Thoracic aorta (tissue), 2 donors: ENCODE measurements at regions not wholly inside any gene's neighbourhood (a gene's known extent, or its start where the extent isn't known, plus 50 kb on each side); places are given as distances from the start of the nearest gene placed in this dataset.

Source experiments
- ATAC-seq: fragments of 150-250 bp; one replicate; pipeline ENCODE4 v1.8.0; 2017; ENCODE audit warnings: low read depth; ENCODE audit not compliant: insufficient number of reproducible peaks, low FRiP score
- DNase-seq: peaks from one replicate; pipeline ENCODE4 v3.0.0-alpha.2; 2020; ENCODE audit warnings: low spot score
- H3K27ac ChIP-seq, 2 donors: fragments of 200-600 bp; sonication (generic); 1 replicate in 1 of 2; 2 replicates in 1 of 2; pipeline ENCODE4 v1.5.1; 2016; ENCODE audit warnings: mild to moderate bottlenecking in 2 of 2, moderate library complexity in 2 of 2
- H3K27me3 ChIP-seq: fragments of 200-600 bp; sonication (generic); replicated peaks from 2 replicates; pipeline ENCODE4 v1.6.0; 2016; ENCODE audit warnings: mild to moderate bottlenecking; ENCODE audit not compliant: insufficient read depth
- H3K36me3 ChIP-seq: fragments of 200-600 bp; sonication (generic); one replicate; pipeline ENCODE4 v1.5.1; 2016
- H3K4me1 ChIP-seq, 2 donors: fragments of 200-600 bp; sonication (generic); 1 replicate in 1 of 2; 2 replicates in 1 of 2; pipeline versions ENCODE4 v1.5.1 to v1.6.0; 2016; ENCODE audit warnings: low read depth in 2 of 2, mild to moderate bottlenecking in 1 of 2; ENCODE audit not compliant: control insufficient read depth in 1 of 2
- H3K4me3 ChIP-seq: fragments of 200-600 bp; sonication (generic); 2 replicates; pipeline ENCODE4 v1.5.1; 2016; ENCODE audit warnings: mild to moderate bottlenecking
- H3K9me3 ChIP-seq: fragments of 200-600 bp; sonication (generic); 2 replicates; pipeline ENCODE4 v1.5.1; 2016
- TF ChIP-seq, protein P1 (sequence below): fragments of 200-600 bp; sonication (generic); IDR thresholded peaks from one replicate; pipeline ENCODE4 v1.5.1; 2019; ENCODE audit warnings: antibody characterized with exemption

DNA sequence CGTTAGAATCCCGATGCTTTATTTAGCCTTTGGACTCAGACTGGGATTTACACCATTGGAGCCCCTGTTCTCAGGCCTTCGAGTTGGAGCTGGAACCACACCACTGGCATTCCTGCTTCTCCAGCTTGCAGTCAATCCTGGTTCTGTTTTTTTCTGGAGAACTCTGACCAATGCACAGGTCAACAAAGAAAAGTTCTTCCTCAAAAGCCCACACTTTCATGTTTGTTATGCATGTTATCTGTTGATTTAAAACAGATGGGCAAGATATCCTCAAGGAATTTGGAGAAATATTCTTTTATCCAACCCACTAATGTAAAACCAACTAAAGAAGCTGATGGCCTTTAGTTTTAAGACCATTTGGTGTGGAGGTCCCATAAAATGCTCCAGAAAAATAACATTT lies 205.7 kb downstream of the ANKRD60 start:
- TF ChIP-seq, protein P1, sequence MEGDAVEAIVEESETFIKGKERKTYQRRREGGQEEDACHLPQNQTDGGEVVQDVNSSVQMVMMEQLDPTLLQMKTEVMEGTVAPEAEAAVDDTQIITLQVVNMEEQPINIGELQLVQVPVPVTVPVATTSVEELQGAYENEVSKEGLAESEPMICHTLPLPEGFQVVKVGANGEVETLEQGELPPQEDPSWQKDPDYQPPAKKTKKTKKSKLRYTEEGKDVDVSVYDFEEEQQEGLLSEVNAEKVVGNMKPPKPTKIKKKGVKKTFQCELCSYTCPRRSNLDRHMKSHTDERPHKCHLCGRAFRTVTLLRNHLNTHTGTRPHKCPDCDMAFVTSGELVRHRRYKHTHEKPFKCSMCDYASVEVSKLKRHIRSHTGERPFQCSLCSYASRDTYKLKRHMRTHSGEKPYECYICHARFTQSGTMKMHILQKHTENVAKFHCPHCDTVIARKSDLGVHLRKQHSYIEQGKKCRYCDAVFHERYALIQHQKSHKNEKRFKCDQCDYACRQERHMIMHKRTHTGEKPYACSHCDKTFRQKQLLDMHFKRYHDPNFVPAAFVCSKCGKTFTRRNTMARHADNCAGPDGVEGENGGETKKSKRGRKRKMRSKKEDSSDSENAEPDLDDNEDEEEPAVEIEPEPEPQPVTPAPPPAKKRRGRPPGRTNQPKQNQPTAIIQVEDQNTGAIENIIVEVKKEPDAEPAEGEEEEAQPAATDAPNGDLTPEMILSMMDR, result no peak

DNA sequence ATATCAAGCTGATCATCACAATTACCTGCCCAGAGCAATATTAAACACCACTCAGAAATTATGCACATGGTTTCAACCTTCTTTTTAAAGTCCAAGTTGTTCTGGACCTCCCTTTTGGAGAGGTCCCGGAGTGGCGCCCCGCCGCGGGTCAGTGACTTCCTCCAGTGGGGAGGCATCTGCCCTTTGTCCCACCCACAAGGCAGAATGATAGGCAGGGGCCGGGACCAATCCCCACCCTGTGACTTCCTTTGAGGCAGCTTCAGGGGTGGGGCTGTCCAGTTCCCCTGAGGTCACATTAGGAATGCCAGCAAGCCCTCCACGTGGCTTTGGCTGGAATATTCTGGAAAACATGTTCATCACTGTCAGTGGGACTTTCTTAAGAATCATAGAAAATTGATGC lies 207.0 kb downstream of the ANKRD60 start:
- Histone ChIP-seq H3K27me3 (no peaks in the 10 kb centered on the region), H3K4me3 (no peak overlapping the region), H3K27ac (no peak overlapping the region), H3K36me3 (no peaks in the 10 kb centered on the region), H3K4me1 (peaks cover 19 to 38% of the 10 kb centered on the region in 2 donors), H3K9me3 (no peaks in the 10 kb centered on the region)
- DNase-seq (no peak), ATAC-seq (no peak)
- TF ChIP-seq, protein P1, result no peak

More for the DNA sequence above, 205.7 kb downstream of the ANKRD60 start:
- no peaks in the 10 kb centered on the region for H3K36me3 ChIP-seq
- DNase-seq, result no peak
- H3K27ac ChIP-seq, result no peak overlapping the region
- no peaks in the 10 kb centered on the region for H3K27me3 ChIP-seq
- H3K9me3 ChIP-seq, result no peaks in the 10 kb centered on the region
- no peak overlapping the region for H3K4me3 ChIP-seq
- H3K4me1 ChIP-seq, result peaks cover 19 to 38% of the 10 kb centered on the region in 2 donors
- no peak for ATAC-seq

DNA sequence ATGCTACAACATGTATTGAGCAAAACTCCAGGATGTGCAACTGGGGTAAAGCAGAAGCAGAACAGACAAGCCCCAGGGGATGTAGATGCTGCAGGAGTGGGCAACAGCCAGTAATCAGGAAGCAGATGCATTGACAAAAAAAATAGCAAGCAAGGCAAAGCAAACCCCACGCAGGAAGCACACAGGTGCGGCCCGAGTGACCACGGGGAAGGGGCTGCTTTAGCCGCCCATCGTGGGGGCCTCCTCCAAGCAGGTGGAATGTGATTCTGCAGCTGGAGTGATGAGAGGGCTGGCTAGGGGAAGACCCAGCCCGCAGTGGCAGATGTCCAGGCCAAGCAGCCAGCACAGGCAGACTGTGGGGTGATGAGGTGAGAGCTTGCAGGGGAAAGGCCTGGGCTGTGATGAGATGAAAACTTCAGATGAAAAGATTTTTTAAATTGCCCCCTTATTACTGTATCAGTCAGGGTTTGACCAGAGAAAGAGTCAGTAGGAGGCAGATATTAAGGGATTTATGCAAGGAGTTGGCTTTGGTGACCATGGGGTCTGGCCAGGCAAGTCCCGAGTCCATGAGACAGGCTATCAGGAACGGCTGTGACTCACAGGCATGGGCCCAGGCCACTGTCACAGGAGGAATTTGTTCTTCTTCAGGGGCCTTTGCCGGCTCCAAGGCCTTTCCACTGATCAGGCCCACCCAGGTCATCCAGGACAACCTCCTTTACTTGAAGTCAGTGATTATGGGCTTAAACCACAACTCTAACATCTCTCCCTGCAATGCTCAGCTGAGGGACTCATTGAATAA lies 207.6 kb downstream of the ANKRD60 start:
- DNase-seq (no peak), ATAC-seq (no peak)
- H3K9me3 ChIP-seq, result no peaks in the 10 kb centered on the region
- no peak overlapping the region for H3K27ac ChIP-seq
- no peak overlapping the region for H3K4me3 ChIP-seq
- peaks cover 19 to 38% of the 10 kb centered on the region in 2 donors for H3K4me1 ChIP-seq
- no peaks in the 10 kb centered on the region for H3K27me3 ChIP-seq
- TF ChIP-seq, protein P1, result no peak
- no peaks in the 10 kb centered on the region for H3K36me3 ChIP-seq

DNA sequence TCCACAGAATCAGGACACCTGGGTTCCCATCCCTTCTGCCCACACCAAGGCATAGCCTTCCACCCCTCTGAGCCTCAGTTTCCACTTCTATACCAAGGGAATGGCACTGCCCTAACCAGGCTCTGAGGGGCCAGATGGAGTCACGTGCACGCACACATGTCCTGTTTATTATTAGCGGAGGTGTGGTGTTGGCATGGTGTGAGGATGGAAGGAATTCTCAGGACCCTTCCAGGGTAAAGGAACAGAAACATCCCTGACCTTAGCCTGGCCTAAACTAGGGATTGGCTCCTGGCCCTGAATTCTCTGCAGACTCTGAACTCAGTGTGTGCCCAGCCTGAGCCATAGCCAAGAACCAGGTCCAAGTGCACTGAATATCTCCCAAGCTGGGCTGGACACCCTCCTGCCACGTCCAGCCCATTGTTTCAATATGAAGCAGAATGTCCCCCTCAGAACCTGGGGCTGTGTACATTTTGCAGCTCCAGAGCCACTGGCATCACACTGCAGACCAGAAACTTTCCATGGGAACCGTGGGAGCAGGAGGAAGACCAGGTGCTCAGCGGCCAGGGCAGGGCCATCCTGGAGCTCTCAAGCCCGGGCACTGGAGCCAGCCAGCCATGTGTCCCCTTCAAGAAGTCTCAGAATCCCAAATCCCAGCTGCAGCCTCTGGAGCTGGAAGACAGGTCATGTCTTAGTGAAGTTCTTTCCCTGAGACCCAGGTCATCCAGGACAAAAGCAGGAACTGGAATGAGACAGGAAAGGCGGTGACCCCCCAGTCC lies 208.4 kb downstream of the ANKRD60 start:
- H3K36me3 ChIP-seq, result no peaks in the 10 kb centered on the region
- TF ChIP-seq, protein P1, result no peak
- H3K4me1 ChIP-seq, result peaks cover 19 to 34% of the 10 kb centered on the region in 2 donors
- no peak for DNase-seq
- no peak overlapping the region for H3K4me3 ChIP-seq
- H3K27ac ChIP-seq, result no peak overlapping the region
- ATAC-seq, result no peak
- no peaks in the 10 kb centered on the region for H3K9me3 ChIP-seq
- no peaks in the 10 kb centered on the region for H3K27me3 ChIP-seq

DNA sequence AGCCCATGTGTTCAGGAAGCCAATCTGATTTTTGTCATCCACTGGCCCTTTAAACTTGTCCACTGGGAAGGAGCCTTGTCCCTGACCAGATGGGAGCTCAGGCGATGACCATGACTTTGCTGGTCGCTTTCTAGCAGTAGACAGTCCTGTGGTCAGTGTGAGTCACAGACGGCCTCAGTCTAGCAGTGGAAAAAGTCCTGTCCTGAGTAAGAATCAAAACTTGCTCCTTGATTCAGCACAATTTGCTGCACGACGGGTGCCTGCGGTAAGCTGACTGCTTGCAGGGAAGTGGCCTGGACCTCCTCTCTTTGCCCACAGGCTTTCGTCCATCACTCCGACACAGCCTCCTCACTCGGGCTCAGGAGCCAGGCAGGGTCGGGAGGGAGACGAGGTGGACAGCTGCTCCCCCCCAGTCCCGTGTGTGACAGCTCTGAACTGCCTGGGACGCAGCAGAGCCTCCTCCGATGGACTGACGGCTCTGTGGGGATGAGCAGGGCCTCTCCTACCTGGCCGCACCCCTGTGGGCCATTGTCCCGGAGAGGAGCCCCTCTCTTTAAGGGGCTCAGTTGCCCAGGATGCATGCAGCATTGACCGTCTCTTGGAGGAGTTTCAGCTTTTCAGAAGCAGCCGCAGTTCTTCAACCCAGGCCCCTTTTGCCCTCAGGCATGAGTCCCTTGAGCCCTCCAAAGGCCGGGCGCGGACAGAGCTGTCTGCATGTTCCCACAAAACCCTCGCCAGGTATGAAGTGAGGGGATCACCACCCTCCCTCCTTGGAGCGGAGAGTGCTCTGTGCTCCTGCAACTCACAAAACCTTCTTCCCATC lies 209.2 kb downstream of the ANKRD60 start:
- no peak overlapping the region for H3K4me3 ChIP-seq
- peak; percentile 31 for ATAC-seq
- H3K27ac ChIP-seq, result no peak overlapping the region
- DNase-seq, result no peak
- peaks cover 19 to 31% of the 10 kb centered on the region in 2 donors for H3K4me1 ChIP-seq
- no peaks in the 10 kb centered on the region for H3K27me3 ChIP-seq
- TF ChIP-seq, protein P1, result no peak
- H3K36me3 ChIP-seq, result no peaks in the 10 kb centered on the region
- no peaks in the 10 kb centered on the region for H3K9me3 ChIP-seq
